GM19025 (cell line): ENCODE measurements at regions not wholly inside any gene's neighbourhood (a gene's known extent, or its start where the extent isn't known, plus 50 kb on each side); places are given as distances from the start of the nearest gene placed in this dataset.

Source experiments
- ATAC-seq: cut with Tn5 transposase; IDR thresholded peaks from one replicate; pipeline ENCODE4 v1.9.1; 2021; ENCODE audit warnings: mild to moderate bottlenecking, low read depth, moderate library complexity; ENCODE audit not compliant: unreplicated experiment

DNA sequence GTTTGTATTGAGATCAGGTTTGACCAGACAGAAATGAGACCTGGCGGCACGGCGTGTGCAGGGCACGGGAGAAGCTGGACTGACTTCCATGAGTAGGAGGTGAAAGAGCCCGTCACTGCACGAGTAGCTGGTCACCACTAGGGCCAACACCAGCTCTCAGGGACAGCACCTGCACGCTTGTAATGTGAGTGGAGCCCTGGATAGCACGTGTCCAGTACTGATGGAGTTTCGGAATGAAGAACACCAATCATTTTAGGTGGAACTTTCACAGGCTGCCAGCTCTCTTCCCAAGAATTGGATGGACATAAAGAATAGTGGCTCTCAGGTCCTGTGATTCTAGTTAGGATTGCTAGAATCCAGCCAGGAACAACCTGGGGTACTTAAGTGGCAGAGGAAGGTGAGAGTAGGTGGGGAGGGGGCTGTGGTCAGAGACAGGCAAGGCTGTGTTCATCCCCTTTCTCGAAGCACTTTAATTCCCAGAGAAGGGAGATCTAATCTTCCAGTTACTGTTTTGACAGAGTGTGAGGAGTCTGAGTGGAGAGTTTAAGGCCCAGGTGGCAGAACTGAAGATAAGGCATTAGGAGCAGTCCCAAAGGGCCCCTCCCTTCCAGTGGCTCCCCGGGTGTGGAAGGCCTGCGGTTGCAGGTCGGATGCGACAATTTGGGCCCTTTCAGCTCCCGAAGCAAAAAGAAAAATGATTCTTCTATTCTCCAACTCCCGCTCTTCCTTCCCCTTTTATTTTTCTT, 314.8 kb downstream of the QKI start:
- no peak for ATAC-seq

DNA sequence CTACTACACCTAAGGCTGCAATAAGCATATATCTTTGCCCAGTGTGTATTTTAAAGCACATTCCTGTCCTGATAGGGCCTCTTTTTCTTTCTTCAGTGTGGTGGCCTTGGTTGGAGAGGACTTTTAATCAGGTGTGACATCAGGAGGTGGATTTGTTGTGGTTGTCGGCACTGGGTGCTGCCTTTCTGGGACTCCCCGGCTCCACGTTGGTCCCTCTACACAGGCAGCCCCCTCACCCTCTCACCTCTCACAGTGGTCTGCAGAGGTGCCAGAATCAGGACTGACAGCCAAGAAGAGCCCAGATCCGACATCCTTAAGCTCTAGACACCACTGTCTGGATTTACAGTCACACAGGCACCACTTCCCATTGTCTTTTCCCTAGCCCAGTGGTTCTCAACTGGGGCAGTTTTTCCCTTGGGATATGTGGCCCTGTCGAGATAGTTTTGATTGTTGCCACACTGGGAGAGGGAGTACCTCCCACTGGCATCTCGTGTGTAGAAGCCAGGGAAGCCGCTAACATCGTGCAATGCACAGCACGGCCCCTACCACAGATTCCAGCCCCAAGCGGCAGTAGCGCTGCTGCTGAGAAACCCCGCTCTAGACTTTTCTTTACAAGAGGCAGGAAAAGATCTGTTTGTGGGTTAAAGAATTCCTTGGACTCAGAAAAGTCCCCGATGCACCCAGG, 314.1 kb downstream of the QKI start:
- no peak for ATAC-seq

DNA sequence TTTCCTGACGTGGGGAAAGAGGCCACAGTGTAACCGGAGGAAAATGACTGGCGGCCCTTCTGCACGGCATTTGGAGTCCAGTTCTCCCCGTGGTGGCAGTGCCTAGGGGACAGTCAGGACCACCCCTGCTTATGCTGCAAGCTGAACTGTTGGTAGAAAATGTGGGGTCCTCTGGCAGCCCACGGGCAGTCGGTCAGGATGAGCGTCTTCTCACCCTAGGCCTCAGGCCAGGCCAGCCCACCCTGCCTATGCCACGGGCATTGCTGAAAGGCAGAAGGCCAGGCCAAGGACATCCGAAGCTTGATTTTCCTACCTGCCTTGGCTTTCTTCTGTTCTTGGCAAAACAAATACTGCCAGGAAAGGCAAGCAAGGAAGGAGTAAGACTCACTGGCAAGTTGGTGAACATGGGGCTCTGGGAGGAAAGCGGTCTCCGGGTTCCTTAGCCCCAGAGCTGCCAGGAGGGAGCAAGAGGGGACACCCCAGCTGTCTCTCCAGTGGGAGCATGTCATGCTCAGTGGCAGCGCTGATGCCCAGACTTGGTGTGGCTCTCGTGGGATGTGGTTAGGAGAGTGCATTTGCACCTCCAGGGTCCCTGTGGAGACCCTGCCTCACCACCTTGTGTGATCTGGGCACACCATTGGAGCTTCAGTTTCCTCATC, 311.6 kb downstream of the QKI start:
- no peak for ATAC-seq

DNA sequence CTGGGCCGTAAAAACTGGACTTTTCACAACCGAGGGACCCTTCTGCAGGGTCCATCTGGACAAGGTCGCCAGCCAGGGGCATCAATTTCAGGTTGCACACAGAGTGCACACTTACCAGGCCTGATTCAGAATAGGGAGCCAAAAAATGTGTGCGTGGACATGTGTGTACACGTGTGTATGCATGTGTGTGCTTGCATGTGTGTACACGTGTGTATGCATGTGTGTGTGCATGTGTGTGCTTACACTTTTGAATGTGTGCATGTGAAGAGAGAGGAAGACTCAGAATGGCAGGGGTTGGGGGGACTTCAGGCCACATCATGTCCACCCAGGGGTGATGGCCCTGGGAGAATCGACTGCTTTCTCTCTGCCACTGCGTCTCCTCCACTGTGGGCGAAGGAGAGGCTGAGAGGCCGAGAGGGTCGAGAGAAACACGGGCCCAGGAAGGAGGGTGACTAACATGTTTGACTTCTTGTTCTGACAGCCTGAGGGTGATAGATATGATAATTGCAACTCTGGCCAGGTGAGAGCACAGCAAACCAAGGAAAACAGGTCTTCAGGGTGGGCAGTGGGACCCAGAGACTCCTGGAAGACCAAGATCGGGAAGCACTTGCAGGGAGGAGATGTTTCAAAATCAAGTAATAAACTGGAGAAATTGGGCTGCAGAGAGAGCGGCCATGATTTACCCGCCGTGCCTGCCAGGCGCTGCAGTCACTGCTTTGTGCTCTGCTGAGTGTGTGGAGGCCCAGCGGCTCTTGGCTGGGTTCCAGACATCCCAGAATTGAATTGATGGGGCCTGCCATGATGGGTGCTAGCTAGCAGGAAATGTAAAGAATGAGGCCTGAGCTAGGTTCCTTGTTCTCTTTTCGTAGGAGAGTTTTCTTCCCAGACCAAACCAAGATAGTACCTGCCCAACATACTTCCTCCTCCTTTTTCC, 310.8 kb downstream of the QKI start:
- no peak for ATAC-seq

DNA sequence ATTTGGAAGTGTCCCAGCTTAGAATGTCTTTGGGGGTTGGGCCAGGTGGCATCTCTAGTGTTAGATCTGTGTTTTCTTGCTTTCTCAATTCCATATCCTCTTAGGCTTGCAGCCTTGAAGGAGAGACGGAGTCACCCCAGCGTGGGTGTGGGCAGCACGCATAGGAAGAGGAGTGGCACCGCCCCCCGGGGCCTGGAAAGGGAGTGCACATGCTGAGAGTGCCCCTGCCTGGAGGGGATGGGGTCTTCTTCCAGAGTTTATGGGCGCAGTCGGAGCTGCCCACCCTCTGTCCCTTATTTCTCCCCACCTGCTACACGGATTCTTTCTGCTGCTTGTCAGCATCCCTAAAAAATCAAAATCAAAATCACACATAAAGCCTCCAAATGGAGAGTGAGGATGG, 309.7 kb downstream of the QKI start:
- no peak for ATAC-seq

DNA sequence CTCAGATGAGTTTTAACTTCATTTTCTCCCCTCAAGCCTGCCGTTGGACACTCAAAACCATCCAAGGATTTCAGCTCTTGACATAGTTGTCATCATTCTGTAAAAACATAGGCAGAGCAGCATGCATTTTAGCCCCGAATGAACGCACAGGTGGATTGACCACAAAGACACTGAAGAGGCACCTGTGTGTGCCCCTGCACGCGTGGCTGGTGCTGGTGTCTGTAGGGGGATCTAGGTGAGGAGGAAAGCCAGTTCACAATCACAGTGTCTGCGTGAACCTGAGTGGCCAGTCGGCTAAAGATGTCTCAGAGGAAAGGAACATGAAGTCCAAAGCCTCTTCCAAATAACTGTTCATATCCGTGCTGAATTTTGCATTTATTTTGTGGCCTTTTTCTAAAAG, 309.2 kb downstream of the QKI start:
- no peak for ATAC-seq

DNA sequence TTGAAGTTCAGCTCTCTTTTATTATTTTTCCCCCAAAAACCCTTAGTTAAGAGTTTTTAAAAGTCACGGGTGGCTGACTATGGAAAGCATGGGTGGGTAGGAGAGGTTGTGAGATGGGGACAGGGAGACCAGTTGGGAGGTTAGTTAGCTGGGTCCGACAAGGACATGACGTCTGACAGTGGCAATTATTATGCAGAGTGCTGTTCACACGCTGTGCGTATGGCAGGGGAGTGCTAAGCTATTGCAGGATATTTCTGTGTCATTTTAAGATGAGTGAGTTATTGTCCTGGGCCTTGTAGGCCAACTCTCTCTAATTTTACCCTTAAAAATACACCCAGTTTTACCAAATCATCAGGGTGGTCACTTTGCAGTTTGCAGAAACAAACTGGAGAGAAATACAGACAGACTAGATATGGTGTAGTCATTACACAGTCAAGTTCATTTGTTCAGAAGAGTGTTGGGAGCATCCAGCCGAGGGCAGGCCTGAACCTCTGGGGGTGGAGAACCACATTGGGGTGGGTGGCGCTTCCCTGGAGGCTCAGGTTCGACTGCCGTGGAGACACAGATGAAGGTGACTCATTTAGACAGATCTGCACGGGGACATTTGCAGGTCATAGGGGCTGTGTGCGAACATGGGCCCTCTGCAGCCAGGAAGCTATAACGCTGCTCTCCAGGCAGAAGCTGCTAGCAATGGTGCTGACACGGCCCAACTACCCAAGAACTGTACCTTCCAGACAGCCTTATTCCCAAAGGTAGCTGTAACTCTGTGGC, 307.6 kb downstream of the QKI start:
- ATAC-seq = no peak

DNA sequence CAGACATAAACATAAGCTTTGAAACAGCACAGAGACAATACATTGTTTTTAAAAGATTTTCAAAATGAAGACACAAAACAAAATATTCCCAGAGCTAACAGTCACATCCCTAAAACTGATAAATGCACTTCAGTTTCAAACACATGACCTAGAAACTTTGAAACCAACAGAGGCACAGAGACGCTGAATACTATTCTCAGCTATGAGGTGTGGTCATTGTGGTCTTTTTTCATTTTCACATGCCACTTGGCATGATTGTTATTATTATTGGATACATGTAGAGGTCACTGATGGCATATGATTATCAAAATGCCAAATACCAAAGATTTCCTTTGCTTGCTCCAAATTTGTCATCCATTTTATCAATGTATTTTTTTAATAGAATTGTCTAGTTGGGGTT, 306.9 kb downstream of the QKI start:
- ATAC-seq = no peak

DNA sequence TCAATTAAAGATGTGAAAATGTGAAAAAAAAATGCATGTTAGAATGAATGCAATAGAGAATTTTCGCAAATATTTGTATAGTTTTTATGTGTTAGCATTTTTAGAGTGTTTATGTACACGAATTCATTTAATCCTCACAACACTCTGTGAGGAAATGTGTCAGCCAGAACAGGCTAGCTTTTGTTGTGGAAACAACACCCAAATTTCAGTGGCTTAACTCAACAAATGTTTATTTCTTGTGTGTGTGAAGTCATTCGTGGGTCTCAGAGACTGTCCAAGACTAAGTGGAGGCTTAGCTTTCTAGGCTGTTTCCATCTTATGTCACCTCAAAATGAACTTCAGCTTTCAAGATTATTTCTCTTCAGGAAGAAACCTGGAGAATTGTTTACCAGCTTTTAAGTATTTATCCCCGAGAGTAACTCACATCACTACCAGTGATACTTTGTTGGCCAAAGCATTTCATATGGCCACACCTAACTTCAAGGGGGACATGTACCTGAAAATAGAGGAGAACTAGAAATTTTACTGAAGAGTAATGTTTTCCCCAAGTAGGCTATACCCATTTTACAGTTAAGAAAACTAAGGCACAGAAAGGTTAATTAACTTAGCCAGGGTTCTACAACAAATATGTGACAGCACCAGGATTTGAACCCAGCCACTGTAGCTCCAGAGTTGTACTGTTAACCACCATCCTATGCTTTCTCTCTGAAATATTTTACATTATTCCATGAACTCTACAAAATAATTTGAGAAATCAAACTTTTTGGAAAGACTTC, 306.1 kb downstream of the QKI start:
- no peak for ATAC-seq

DNA sequence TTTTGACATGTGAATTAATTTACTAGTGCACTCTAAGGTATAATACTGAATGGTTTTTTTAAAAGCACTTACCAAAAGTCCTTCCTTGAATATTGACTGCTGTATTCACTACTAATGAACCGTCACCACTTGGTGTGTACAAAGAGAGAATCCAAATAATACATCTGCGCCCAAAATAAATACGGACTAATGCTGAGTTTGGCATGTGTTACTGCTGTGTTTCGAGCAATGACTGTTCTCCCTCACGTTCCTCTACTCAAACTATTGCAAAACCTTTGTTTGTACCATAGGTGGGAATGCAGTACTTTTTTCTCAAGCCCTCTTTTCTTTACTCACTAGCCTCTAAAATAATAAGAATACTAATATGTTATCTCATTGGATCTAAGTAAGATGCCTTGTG, 305.5 kb downstream of the QKI start:
- ATAC-seq = no peak

DNA sequence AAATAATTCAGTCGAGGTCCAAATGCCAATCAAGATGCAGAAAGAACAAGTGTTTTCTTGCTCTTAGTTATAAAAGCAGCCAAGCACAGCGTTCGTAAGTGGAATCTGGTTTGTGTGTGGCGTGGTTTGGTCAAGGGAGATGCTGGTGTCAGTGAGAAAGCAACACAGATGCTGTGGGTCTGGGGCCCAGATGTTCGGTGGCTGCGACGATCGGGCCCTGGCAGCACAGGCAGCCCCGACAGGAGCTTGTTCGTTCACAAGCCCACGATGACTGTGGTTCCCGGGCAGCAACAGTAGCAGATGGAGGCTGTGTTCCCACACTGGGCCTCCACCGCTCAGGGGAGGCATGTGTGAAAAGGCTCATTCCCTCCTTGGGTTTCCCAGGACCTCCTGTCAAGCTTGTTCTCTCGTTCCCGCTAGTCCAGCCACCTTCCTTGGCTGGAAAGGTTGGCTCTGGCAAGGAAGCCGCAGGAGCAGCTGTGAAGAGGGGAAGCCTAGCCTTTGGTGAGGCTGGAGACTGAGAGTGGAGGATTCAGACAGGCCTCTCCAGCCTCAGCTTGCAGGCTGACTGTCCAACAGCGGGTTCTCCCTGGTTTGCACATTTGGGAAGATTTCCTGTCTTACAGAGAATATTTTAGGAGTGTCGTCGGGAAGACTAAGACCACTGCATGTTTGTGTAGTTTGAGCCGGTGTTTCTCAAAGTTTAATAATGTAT, 304.7 kb downstream of the QKI start:
- no peak for ATAC-seq

DNA sequence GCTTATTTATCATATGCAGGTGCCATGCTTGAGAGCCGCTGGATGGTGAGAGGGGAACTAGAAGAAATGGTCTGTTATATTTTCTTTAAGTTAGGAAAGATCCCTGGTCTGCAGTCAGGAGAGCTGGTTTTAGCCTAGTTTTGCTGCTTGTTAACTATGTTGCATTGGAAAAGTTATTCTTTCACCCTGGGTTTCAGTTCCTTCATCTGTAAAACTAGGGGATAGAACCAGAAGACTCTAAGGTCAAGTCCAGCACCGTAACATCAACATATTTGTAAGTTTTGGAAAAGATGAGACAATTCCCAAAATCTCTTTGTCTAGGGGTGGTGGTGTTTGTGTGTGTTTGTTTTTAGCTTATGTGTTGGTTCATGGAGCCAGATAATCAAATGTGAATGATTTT, 304.0 kb downstream of the QKI start:
- ATAC-seq = no peak

DNA sequence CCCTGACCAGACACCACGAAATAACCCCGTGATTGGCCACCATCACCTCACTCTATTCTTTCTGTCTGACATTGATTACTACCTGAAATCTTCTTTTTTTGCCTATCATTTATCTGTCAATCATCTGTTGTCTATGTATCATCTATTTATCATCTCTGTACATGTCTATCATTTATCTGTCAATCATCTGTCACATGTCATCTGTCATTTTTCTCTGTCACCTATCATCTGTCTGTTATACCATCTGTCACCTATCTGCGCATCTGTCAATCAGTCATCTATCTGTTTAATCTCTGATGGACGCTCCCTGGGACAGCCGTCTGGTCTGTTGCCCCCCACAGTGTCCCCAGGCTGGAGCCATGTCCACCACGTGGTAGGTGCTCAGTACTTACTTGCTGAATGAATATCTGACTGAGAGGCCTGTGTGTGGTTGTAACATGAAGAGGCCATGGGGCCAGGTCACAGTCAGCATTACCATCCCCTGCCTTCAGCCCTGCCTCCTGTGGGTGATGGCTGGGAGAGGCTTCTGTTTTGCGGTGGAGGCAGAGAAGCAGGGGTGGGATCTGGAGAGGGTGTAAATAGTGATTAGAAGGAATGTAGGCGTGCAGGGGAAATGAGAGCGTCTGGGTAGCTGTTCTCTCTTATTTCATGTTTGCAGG, 302.7 kb downstream of the QKI start:
- ATAC-seq = no peak

DNA sequence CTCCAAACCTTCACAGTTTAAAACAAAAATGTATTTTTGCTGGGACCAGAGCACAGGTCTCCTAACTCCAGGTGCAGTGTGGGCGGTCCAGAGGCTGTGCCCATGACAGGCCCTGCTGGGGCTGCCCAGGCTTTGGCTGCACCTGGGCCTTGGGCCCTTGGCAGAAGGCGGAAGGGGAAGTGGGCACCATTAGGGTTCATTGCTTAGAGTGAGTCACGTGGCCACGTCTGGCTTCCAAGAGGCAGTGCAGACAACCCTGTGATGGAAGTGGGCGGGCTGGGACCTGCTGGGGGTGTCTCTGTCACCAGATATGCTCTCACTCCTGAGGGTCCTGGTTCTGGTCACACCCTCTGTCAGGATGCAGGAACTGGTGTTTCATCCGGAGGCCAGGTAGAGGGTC, 302.2 kb downstream of the QKI start:
- ATAC-seq = no peak

DNA sequence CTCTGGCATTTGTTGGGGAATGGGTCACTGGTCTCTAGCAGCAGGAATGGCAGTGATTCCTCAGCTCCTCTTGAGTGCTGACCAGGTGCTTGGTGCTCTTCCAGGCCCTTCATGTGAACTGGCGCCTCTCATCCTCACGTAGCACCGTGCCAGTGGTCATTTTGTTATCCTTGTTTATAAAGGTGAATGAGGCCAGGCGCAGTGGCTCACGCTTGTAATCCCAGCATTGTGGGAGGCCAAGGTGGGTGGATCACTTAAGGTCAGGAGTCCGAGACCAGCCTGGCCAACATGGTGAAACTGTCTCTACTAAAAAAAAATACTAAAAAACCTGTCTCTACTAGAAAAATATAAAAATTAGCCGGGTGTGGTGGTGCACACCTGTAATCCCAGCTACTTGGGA, 301.3 kb downstream of the QKI start:
- ATAC-seq = no peak

DNA sequence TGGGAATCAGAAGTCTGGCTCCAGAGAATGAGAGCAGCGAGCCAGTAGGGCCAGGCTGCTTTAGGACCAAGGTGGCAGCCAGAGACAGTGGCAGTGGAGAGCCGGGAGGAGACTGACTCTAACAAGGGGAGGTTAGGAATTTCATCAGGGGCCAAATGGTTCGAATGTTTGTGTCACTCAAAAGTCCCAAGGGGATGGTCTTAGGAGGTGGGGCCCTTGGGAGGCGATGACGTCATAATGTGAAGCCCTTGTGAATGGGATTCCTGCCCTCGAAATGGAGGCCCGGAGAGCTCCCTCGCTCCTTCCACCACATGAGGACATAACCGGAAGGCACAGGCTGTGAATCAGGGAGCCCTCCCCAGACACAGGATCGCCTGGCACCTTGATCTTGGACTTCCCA, 299.7 kb downstream of the QKI start:
- no peak for ATAC-seq

DNA sequence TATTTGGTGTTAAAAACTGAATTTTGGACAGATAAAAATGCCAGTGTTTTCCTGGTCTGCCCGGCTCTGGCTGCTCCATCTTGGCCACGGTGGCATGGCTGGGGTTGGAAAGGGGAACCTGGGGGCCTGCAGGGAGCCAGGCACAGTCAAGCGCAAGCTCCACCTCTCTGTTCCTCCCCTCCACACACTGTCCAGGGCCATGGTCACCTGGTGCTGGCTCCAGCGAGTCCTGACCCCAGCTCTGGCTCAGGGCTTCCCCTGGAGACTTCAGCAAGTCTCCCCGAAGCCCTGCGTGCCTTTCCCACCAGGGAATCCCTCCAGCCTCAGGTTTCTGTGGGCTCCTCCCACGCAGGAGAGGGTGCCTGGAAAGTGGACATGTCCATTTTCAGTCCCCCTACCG, 298.5 kb downstream of the QKI start:
- ATAC-seq = no peak

DNA sequence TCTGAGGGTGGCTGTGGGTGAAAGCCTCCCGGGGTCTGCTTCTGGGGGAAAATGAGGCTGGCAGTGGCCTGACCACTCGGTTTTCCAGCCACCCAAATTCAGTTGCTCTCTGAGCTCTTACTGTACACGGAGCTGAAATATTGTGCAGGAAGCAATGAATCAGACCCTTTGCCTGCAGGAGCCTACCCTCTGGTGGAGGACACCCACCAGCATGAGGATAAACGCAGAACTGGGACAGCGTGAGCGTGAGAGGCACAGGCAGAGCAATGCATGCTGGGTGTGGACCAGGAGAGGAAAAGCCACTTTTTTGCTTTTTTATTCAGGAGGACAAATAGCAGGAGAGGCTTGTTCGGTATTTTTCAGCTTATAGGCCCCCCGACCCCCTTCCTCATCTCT, 298.0 kb downstream of the QKI start:
- no peak for ATAC-seq
